NCI-H1105 treated with DMSO at 0.1 percent for 48 hours (cell line): ENCODE measurements at regions not wholly inside any gene's neighbourhood (a gene's known extent, or its start where the extent isn't known, plus 50 kb on each side); places are given as distances from the start of the nearest gene placed in this dataset.
"Not testable (repeated sequence)": the region's sequence is repeated elsewhere in the genome, so short reads cannot be mapped to it uniquely, and the experiment has no call there.

Experiments used
- DNase-seq: peaks from one replicate; lab custom pipeline; 2025; lab: John Stamatoyannopoulos, UW

- DNase-seq, result no peak
Measured at GRCh38 chr3:107150675-107151074, 226.6 kb upstream of the CCDC54 start.

- DNase-seq, result no peak
Measured at GRCh38 chr3:107153981-107154380, 223.3 kb upstream of the CCDC54 start.

GRCh38 chr3:107172411-107172810 is 204.8 kb upstream of the CCDC54 start:
- DNase-seq, result no peak

GRCh38 chr3:107184375-107184774 is 192.9 kb upstream of the CCDC54 start:
- no peak for DNase-seq

- no peak for DNase-seq
Measured at GRCh38 chr3:107188262-107188661, 189.0 kb upstream of the CCDC54 start.

- DNase-seq, result no peak
Measured at GRCh38 chr3:107189158-107189791, 188.0 kb upstream of the CCDC54 start.

- no peak for DNase-seq
Measured at GRCh38 chr3:107193116-107193515, 184.1 kb upstream of the CCDC54 start.

- no peak for DNase-seq
Measured at GRCh38 chr3:107198581-107199181, 178.6 kb upstream of the CCDC54 start.

- peak; percentile 78 for DNase-seq
Measured at GRCh38 chr3:107201146-107201545, 176.1 kb upstream of the CCDC54 start.

- not testable (repeated sequence) for DNase-seq
Measured at GRCh38 chr3:107202885-107203284, 174.4 kb upstream of the CCDC54 start.

- no peak for DNase-seq
Measured at GRCh38 chr3:107204121-107204520, 173.1 kb upstream of the CCDC54 start.

- no peak for DNase-seq
Measured at GRCh38 chr3:107205358-107205757, 171.9 kb upstream of the CCDC54 start.

- no peak for DNase-seq
Measured at GRCh38 chr3:107206141-107206540, 171.1 kb upstream of the CCDC54 start.

GRCh38 chr3:107206945-107207344 is 170.3 kb upstream of the CCDC54 start:
- no peak for DNase-seq

- DNase-seq, result peak; percentile 26
Measured at GRCh38 chr3:107208100-107208499, 169.1 kb upstream of the CCDC54 start.

GRCh38 chr3:107208796-107209195 is 168.4 kb upstream of the CCDC54 start:
- no peak for DNase-seq

- DNase-seq, result no peak
Measured at GRCh38 chr3:107209302-107209990, 167.8 kb upstream of the CCDC54 start.

- DNase-seq, result no peak
Measured at GRCh38 chr3:107211608-107212007, 165.6 kb upstream of the CCDC54 start.

- DNase-seq, result no peak
Measured at GRCh38 chr3:107212618-107213017, 164.6 kb upstream of the CCDC54 start.

- DNase-seq, result no peak
Measured at GRCh38 chr3:107213044-107213669, 164.1 kb upstream of the CCDC54 start.

GRCh38 chr3:107216229-107216628 is 161.0 kb upstream of the CCDC54 start:
- DNase-seq, result no peak

- no peak for DNase-seq
Measured at GRCh38 chr3:107216711-107217110, 160.5 kb upstream of the CCDC54 start.

GRCh38 chr3:107217172-107217571 is 160.1 kb upstream of the CCDC54 start:
- no peak for DNase-seq
